Osteoblast (primary cell): ENCODE measurements at regions not wholly inside any gene's neighbourhood (a gene's known extent, or its start where the extent isn't known, plus 50 kb on each side); places are given as distances from the start of the nearest gene placed in this dataset.

ENCODE experiments used
- DNase-seq: peaks from one replicate; pipeline ENCODE4 v3.0.0; 2011; ENCODE audit warnings: low spot score, mixed read lengths; ENCODE audit not compliant: insufficient read length; ENCODE audit errors: missing footprints
- H2AFZ ChIP-seq: 2 replicates; pipeline ENCODE4 v1.6.0; 2011; ENCODE audit warnings: mild to moderate bottlenecking, low read length
- H3K27ac ChIP-seq: 2 replicates; pipeline ENCODE4 v1.5.1; 2011; ENCODE audit warnings: mild to moderate bottlenecking, low read depth, low read length, moderate library complexity
- H3K27me3 ChIP-seq: 2 replicates; pipeline ENCODE4 v1.6.0; 2012; ENCODE audit warnings: mild to moderate bottlenecking, control low read depth, inconsistent platforms, low read length, moderate library complexity; ENCODE audit not compliant: insufficient read depth
- H3K36me3 ChIP-seq: 2 replicates; pipeline ENCODE4 v1.5.1; 2011; ENCODE audit warnings: mild to moderate bottlenecking, low read length, control low read depth, moderate library complexity; ENCODE audit not compliant: insufficient read depth
- H3K4me1 ChIP-seq: 2 replicates; pipeline ENCODE4 v1.5.1; 2011; ENCODE audit warnings: mild to moderate bottlenecking, low read length, control low read depth, moderate library complexity; ENCODE audit not compliant: insufficient read depth
- H3K4me2 ChIP-seq: 2 replicates; pipeline ENCODE4 v1.6.0; 2011; ENCODE audit warnings: mild to moderate bottlenecking, low read length; ENCODE audit not compliant: insufficient read depth
- H3K4me3 ChIP-seq: fragments of 200-600 bp; sonication (generic); 3 replicates; pipeline ENCODE4 v1.5.1; 2012; ENCODE audit warnings: mild to moderate bottlenecking, low read length, inconsistent platforms; ENCODE audit not compliant: insufficient read depth
- H3K79me2 ChIP-seq: 2 replicates; pipeline ENCODE4 v1.6.0; 2012; ENCODE audit warnings: mild to moderate bottlenecking, low read length, control low read depth, inconsistent platforms; ENCODE audit not compliant: insufficient read depth
- H3K9me3 ChIP-seq: 2 replicates; pipeline ENCODE4 v1.5.1; 2011; ENCODE audit warnings: low read depth, low read length, control low read depth
- H4K20me1 ChIP-seq: 2 replicates; pipeline ENCODE4 v1.6.0; 2012; ENCODE audit warnings: mild to moderate bottlenecking, low read length, control low read depth; ENCODE audit not compliant: insufficient read depth
- TF ChIP-seq, protein P1 (sequence below): IDR thresholded peaks from 2 replicates; pipeline ENCODE4 v1.5.1; 2011; ENCODE audit warnings: mild to moderate bottlenecking, low read depth, low read length, moderate library complexity; ENCODE audit errors: extremely low read depth

DNA sequence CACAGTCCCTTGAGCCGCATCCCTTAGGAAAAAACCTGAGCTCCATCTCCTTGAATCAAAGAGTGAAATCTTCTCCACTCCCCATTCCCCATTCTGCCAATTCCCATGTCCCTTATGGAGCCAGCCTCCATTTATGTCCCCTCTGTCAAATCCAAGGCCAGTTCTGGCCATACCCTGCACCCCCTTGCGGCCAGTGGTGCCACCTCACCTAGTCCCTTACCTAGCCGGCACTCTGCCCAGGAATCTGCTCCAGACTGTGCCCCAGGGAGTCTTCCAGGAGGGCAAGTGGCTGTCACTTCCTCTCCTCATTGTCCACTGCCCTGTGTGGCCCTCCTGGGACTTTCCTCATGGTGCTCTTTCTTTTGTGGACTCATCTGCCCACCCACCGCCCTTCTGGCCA lies 195.4 kb upstream of the RMP24 start:
- H3K4me1 ChIP-seq = no peaks in the 10 kb centered on the region
- no peaks in the 10 kb centered on the region for H3K36me3 ChIP-seq
- no peaks in the 10 kb centered on the region for H3K9me3 ChIP-seq
- no peak for DNase-seq
- H3K79me2 ChIP-seq = no peaks in the 10 kb centered on the region
- no peaks in the 10 kb centered on the region for H3K27me3 ChIP-seq
- no peak overlapping the region for H3K4me3 ChIP-seq
- no peak overlapping the region for H3K27ac ChIP-seq
- TF ChIP-seq, protein P1, sequence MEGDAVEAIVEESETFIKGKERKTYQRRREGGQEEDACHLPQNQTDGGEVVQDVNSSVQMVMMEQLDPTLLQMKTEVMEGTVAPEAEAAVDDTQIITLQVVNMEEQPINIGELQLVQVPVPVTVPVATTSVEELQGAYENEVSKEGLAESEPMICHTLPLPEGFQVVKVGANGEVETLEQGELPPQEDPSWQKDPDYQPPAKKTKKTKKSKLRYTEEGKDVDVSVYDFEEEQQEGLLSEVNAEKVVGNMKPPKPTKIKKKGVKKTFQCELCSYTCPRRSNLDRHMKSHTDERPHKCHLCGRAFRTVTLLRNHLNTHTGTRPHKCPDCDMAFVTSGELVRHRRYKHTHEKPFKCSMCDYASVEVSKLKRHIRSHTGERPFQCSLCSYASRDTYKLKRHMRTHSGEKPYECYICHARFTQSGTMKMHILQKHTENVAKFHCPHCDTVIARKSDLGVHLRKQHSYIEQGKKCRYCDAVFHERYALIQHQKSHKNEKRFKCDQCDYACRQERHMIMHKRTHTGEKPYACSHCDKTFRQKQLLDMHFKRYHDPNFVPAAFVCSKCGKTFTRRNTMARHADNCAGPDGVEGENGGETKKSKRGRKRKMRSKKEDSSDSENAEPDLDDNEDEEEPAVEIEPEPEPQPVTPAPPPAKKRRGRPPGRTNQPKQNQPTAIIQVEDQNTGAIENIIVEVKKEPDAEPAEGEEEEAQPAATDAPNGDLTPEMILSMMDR = no peak
- no peak overlapping the region for H3K4me2 ChIP-seq
- no peaks in the 10 kb centered on the region for H4K20me1 ChIP-seq
- H2AFZ ChIP-seq = no peak overlapping the region

DNA sequence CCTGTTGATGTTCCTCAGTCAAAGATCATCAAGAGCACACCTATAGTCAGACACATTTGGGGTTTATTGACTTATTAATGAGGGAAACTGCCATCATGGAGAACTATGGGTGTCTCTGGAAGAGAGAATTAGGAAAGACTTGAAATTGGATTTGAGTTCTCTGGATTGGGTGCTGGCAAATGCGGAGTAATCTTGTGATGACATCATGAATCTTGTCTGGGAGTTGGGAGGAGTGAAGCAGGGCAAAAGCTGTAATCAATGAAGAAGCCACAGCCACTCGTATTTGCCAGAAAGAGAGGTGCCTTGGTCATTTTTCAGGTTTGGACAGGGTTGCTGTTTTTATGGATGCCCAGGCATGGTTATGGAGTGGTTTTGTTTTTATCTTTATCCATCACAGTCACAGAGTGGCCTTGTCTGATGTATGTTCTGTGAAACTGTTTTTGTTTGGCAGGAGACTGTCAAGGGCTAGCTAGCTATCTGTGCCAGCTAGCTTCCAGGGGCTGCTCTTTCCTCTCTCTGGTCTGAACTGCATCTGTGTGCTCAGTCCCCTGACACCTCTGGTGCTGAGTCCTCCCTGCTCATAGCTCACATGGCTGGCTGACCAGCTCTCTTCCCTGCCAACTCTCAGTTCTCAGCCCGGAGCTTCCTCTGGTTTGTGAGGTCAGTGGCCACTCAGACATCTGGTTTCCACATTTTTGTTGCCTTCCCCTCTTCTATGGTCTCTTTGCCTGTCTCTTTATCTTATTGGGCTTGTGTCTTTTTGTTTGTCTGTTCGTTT lies 193.4 kb upstream of the RMP24 start:
- no peaks in the 10 kb centered on the region for H3K4me1 ChIP-seq
- H3K9me3 ChIP-seq = no peaks in the 10 kb centered on the region
- TF ChIP-seq, protein P1 = no peak
- H3K79me2 ChIP-seq = no peaks in the 10 kb centered on the region
- H3K4me2 ChIP-seq = no peak overlapping the region
- no peak overlapping the region for H2AFZ ChIP-seq
- H3K36me3 ChIP-seq = no peaks in the 10 kb centered on the region
- no peak overlapping the region for H3K4me3 ChIP-seq
- no peaks in the 10 kb centered on the region for H3K27me3 ChIP-seq
- H4K20me1 ChIP-seq = no peaks in the 10 kb centered on the region
- H3K27ac ChIP-seq = no peak overlapping the region
- DNase-seq = peak; percentile 48

DNA sequence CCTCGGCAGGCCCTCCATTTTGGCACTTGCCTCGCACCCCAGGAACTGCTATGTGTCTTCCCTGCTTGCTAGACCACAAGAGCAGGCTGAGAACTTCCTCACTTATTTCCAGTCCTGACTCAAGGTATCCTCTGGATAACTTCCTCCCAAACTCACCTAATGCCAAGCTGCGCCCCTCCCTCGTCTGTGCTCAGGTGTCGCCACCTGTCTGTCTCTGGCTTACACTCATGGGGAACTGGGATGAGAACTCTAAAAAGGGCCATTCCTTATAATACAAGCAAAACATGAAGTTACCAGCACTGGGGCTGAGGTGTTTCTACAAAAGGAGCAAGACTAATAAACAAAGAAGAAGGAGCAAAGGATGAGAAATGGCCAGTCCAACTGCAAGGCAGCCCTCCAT lies 191.5 kb upstream of the RMP24 start:
- DNase-seq = no peak
- Histone ChIP-seq H3K4me2 (no peak overlapping the region), H3K79me2 (no peaks in the 10 kb centered on the region), H3K27me3 (no peaks in the 10 kb centered on the region), H3K27ac (no peak overlapping the region), H3K4me1 (no peaks in the 10 kb centered on the region), H4K20me1 (no peaks in the 10 kb centered on the region), H3K9me3 (no peaks in the 10 kb centered on the region), H3K4me3 (no peak overlapping the region), H2AFZ (no peak overlapping the region), H3K36me3 (no peaks in the 10 kb centered on the region)
- TF ChIP-seq, protein P1 = no peak

DNA sequence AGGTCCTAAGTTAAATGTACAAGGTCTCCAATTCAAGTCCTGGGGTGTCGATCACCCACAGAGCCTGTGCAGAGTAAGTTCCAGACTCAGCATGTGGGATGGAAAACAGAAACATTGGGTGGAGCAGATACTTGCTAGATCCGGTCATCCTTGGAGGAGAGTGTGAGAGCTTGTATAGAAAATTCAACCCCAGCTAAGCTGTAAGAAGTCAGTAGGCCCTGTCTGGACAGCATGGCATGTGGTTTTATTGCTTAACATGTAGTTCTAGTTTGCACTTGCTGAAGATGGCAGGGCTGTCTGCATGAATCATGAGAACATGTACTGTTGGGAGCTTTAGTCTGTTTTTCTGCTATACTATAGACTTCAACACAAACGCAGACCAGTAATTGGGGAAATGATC lies 189.6 kb upstream of the RMP24 start:
- H3K4me1 ChIP-seq = no peaks in the 10 kb centered on the region
- no peaks in the 10 kb centered on the region for H3K27me3 ChIP-seq
- H4K20me1 ChIP-seq = no peaks in the 10 kb centered on the region
- TF ChIP-seq, protein P1 = no peak
- no peak overlapping the region for H2AFZ ChIP-seq
- H3K27ac ChIP-seq = no peak overlapping the region
- no peak overlapping the region for H3K4me3 ChIP-seq
- DNase-seq = no peak
- no peak overlapping the region for H3K4me2 ChIP-seq
- H3K36me3 ChIP-seq = no peaks in the 10 kb centered on the region
- H3K79me2 ChIP-seq = no peaks in the 10 kb centered on the region
- no peaks in the 10 kb centered on the region for H3K9me3 ChIP-seq
